GM04503 (cell line): ENCODE measurements at regions not wholly inside any gene's neighbourhood (a gene's known extent, or its start where the extent isn't known, plus 50 kb on each side); places are given as distances from the start of the nearest gene placed in this dataset.
"Not testable (repeated sequence)": the region's sequence is repeated elsewhere in the genome, so short reads cannot be mapped to it uniquely, and the experiment has no call there.

Experiments
- DNase-seq: peaks from one replicate; pipeline ENCODE4 v3.0.0-alpha.2; 2012; ENCODE audit warnings: low read depth

DNA sequence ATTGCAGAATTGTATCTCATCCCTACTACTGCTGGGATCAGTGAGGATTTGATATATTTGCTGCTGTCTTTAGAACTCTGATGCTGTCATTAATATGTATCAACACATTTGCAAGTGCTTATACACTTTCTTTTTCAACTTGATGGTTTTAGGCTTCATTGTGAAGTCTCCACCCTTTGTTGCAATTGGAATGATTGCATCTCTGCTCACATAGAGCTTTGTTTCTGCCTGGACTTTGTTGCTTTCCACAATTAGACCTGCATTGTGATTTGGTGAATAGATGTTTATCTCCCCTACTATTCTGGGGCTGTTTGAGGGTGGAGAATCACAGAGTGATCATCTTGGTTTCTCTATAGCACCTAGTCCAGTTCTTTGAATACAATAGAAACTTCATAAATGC is 666.7 kb downstream of the EPM2A start:
- no peak for DNase-seq

- no peak for DNase-seq
These were observed 665.4 kb downstream of the EPM2A start for GRCh38 chr6:145069966-145070365.

DNA sequence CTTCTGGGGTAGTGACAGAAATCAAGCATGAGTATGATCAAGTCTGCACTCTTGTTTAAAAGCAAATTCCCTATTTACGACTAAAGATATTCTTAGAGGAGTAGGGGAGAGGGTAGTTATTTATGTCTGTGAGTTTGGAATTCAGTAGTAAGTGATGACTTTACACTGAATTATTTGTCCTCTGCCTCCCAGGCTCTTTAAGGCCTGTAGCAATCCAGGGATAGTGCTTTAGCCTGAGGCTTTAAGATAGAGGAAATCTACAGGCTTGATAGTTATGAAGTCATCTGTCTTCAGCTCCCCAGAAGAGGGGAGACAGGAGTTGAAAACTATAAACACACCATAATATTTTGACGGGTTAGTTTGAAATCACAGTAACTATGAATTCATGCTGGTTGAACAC is 664.5 kb downstream of the EPM2A start:
- DNase-seq, result peak; percentile 76

DNA sequence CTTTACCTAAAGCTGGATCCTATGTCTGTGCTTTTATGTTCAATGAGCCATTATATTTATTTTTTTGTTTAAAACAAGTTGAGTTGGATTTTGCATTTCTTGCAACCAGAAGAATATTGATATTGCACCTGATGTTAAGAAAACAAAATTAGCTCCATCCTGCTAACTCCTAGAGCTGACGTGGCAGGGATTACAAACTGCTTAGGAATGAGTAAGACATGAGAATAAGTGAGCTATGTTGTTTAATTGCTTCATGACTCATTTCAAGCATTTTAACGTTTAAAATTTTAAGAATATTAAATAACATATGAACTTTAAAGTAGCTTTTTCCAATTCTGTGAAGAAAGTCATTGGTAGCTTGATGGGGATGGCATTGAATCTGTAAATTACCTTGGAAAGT is 663.5 kb downstream of the EPM2A start:
- no peak for DNase-seq

- no peak for DNase-seq
These were observed 661.5 kb downstream of the EPM2A start for GRCh38 chr6:145073811-145074210.

GRCh38 chr6:145074805-145075204 is 660.5 kb downstream of the EPM2A start:
- no peak for DNase-seq

DNA sequence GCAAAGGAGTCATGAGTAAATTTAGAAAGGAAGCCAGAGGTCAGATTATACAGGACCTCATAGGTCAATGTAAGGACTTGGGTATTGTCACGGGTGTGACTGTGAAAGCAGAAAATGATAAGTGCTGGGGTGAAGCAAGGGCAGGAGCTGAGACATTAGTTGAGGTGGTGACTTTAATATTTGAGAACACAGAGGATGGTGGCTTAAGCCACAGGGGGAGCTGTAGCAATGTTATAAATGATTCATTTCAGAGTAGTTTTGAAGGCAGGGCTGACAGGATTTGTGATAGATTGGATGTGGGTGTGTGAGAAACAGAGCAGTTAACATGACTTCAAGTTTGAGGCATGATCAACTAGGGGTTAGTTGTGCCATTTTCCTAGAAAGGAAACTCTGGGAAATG is 659.9 kb downstream of the EPM2A start:
- no peak for DNase-seq

DNA sequence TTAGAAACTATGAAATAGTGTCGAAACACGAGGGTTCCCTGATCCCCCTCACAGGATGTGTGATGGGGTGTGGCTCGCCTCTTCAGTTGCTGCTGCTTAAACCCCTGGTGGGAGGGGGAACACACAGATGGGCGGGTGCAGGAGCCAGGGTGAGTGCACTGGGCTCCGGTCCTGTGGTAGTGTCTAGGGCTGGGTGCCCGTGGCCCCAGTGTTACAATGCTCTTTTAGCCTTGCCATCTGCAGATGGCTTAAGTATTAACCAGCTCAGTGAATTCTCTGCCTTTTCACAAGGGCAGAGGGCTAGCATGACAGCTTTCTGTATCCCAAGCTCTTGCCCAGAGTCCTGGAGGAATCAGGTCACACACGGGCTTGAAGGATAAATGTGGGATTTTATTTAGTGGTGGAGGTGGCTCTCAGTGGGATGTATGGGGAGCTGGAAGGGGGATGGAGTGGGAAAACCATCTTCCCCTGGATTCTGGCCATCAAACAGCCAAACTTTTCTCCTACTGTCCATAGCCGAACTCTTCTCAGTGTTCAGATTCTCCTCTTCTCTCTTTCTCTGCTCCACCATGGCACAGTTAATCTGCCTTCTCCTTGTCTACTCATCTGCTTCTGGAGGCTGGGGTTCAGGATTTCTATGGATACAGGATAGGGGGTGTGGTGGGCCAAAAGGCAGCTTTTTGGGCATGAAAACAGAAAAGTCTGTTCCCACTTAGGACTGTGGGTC is 659.0 kb downstream of the EPM2A start:
- no peak for DNase-seq

DNA sequence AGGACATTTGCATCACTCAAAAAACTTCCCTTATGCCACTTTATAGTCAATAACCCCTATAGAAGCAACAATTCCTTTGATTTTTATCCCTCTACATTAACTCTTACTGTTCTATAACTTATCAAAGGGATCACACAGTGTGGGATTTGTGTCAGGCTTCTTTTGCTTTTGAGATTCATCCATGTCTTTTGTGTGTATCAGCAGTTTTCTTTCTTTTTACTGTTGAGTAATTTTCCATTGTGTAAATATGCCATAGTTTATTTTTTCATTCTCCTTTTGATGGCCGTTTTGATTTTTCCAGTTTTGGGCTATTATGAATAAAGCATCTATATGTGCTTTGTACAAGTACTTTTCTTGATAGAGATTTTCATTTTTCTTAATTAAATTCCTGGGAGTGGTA is 657.9 kb downstream of the EPM2A start:
- DNase-seq, result no peak

- DNase-seq, result no peak
These were observed 654.7 kb downstream of the EPM2A start for GRCh38 chr6:145080651-145081050.

- no peak for DNase-seq
These were observed 653.6 kb downstream of the EPM2A start for GRCh38 chr6:145081677-145082076.

DNA sequence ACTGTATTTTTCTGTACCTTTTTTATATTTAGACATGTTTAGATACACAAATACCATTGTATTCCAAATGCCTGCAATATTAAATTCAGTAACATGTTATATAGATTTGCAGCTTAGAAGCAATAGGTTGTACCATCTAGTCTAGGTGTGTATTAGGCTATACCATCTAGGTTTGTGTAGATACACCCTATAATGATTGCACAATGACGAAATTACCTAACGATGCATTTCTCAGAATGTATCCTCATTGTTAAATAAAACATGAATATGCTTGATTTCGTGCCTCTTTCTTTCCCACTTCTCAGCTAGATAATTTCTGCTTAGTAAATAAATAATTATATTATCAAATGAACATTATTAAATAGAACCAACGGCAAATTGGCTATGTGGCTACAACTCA is 653.0 kb downstream of the EPM2A start:
- DNase-seq, result no peak

GRCh38 chr6:145086197-145086596 is 649.1 kb downstream of the EPM2A start:
- no peak for DNase-seq

DNA sequence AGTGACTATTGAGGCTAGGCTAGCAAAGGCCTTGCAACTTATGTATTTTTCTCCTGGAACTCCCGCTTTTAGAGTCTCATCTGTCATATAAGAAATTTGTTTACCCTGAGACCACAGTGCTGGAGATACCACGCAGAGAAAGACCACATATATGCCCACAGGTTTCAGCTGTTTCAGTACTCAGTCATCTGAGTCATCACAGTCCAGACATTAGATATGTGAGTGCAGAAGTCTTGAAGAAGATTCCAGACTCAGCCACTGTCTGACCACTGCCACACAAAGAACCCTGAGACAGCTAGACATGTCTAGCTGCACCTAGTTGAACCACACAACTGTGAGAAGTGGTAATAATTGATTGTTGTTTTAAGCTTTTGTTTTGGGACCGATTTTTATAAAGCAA is 648.3 kb downstream of the EPM2A start:
- no peak for DNase-seq

GRCh38 chr6:145090801-145091585 is 644.3 kb downstream of the EPM2A start:
- DNase-seq, result no peak

DNA sequence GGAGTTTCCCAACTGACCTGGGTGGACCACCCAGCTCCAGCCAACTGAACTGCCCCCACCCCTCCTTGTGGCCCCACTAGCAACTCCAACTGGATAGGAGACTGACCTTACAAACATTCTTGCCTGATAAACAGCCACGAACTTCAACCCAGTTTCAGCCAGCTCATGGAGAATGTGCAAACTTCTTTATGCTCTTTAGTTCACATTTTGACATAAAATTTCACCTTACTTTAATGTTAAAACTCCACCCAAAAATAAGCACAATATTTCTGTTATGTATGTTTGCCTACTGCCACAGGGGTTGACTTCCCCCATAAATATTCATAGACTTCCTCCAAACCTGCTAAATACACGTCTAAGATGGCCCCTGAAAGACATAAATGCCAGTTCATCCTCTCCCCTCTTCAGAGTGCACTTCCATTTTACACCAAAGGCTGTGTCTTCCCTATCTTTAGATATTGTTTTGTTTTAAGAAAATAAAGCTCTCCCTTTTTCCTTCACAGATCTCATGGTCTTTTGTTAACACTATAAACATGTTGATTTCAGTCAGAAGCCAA is 643.7 kb downstream of the EPM2A start:
- no peak for DNase-seq

DNA sequence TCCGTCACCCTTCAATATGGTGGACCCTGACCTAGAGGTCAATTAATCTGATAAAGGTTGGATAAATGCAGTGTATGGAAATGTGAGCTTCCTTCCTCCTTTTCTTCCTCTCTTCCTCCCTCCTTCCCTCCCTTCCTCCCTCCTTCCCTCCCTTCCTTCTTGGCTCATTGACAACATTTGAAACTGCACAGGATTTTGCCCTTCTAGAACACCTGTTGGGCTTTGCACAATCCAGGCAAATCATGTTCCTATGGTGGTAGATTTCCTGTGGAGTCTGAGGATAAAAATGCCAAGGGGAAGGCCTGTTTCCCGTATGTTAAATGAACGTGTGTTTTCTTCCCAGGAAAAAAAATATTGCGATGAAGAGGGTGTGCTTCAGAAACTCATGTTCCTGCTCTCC is 642.8 kb downstream of the EPM2A start:
- DNase-seq, result no peak

GRCh38 chr6:145093226-145093625 is 642.1 kb downstream of the EPM2A start:
- no peak for DNase-seq

- DNase-seq, result no peak
These were observed 638.5 kb downstream of the EPM2A start for GRCh38 chr6:145096846-145097245.

DNA sequence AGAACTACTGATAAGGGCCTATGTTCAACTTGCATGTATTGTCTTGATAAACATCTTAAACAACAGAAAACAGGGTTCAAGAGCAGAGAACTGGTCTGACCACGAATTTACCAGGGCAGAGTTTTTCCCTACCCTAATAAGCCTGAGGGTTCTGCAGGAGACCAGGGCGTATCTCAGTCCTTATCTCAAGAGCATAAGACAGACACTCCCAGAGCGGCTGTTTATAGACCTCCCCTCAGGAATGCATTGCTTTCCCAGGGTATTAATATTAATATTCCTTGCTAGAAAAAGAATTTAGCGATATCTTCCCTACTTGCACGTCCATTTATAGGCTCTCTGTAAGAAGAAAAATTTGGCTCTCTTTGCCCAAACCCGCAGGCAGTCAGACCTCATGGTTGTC is 637.2 kb downstream of the EPM2A start:
- not testable (repeated sequence) for DNase-seq

GRCh38 chr6:145099713-145100112 is 635.6 kb downstream of the EPM2A start:
- no peak for DNase-seq

- DNase-seq, result no peak
These were observed 625.2 kb downstream of the EPM2A start for GRCh38 chr6:145110109-145110508.

DNA sequence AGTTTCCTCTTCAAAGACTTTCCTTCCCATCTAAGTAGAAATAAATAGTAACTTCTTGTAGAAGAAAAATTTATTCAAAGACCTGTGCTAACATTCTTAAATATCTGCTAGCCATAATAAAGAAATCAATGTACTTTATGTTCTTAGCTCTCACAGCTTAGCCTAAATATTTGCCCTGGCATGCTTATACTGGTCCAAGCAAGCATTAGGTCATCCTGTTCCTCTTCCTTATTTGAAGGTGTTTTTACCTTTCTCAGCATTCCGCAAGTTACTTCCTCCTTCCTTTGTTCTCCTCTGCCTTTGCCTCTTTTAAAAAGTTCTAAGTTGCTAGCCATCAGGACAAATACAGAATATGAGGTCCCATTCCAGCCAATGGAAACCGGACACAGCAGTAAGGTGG is 623.9 kb downstream of the EPM2A start:
- not testable (repeated sequence) for DNase-seq
